CD14-positive monocyte (primary cell): ENCODE measurements at regions not wholly inside any gene's neighbourhood (a gene's known extent, or its start where the extent isn't known, plus 50 kb on each side); places are given as distances from the start of the nearest gene placed in this dataset.

Experiments
- DNase-seq, 3 donors: peaks; one replicate each; pipeline ENCODE4 v3.0.0-alpha.2; 2011 to 2022
- H2AFZ ChIP-seq: 2 replicates; pipeline ENCODE4 v1.6.0; 2012; ENCODE audit warnings: mild to moderate bottlenecking, low read depth, low read length, inconsistent platforms; ENCODE audit not compliant: insufficient read depth, poor library complexity, severe bottlenecking
- H3K27ac ChIP-seq, 2 donors: 1 replicate in 1 of 2; 2 replicates in 1 of 2; pipeline ENCODE4 v1.5.1; 2012 to 2013; ENCODE audit warnings: low read length in 2 of 2, control low read depth in 1 of 2, inconsistent platforms in 1 of 2, low read depth in 1 of 2, mild to moderate bottlenecking in 1 of 2
- H3K27me3 ChIP-seq, 2 donors: one replicate each; pipeline versions ENCODE4 v1.6.0 to v1.6.1; 2011 to 2013; ENCODE audit warnings: low read length in 2 of 2; ENCODE audit not compliant: control insufficient read depth in 2 of 2, insufficient read depth in 2 of 2
- H3K36me3 ChIP-seq, 2 donors: replicated peaks in 1 of 2; 1 replicate in 1 of 2; 2 replicates in 1 of 2; pipeline versions ENCODE4 v1.5.1 to v1.6.1; 2012 to 2013; ENCODE audit warnings: low read length in 2 of 2, control low read depth in 1 of 2, inconsistent platforms in 1 of 2, mild to moderate bottlenecking in 1 of 2; ENCODE audit not compliant: insufficient read depth in 2 of 2, control insufficient read depth in 1 of 2
- H3K4me1 ChIP-seq, 2 donors: 1 replicate in 1 of 2; 2 replicates in 1 of 2; pipeline versions ENCODE4 v1.5.1 to v1.6.1; 2012 to 2013; ENCODE audit warnings: low read length in 2 of 2, control low read depth in 1 of 2, inconsistent platforms in 1 of 2, mild to moderate bottlenecking in 1 of 2, moderate library complexity in 1 of 2; ENCODE audit not compliant: insufficient read depth in 2 of 2, control insufficient read depth in 1 of 2
- H3K4me2 ChIP-seq: replicated peaks from 2 replicates; pipeline ENCODE3; 2012; ENCODE audit warnings: low read length, moderate library complexity, mild to moderate bottlenecking; ENCODE audit not compliant: poor library complexity, severe bottlenecking; ENCODE audit errors: extremely low read depth
- H3K4me3 ChIP-seq, 3 experiments: fragments of 200-600 bp in 1 of 3; sonication (generic) in 1 of 3; replicated peaks in 1 of 3; 1 replicate in 2 of 3; 2 replicates in 1 of 3; pipeline ENCODE4 v1.5.1; 2011 to 2013; ENCODE audit warnings: low read length in 3 of 3, mild to moderate bottlenecking in 3 of 3, control low read depth in 2 of 3, low read depth in 2 of 3, inconsistent platforms in 1 of 3, moderate library complexity in 1 of 3
- H3K79me2 ChIP-seq: 2 replicates; pipeline ENCODE4 v1.6.0; 2012; ENCODE audit warnings: mild to moderate bottlenecking, control low read depth, inconsistent platforms, low read length, moderate library complexity; ENCODE audit not compliant: insufficient read depth
- H3K9ac ChIP-seq: 2 replicates; pipeline ENCODE4 v1.6.0; 2017; ENCODE audit warnings: low read length, mild to moderate bottlenecking; ENCODE audit not compliant: insufficient read depth, poor library complexity, severe bottlenecking
- H3K9me3 ChIP-seq, 2 donors: replicated peaks in 1 of 2; 1 replicate in 1 of 2; 2 replicates in 1 of 2; pipeline versions ENCODE4 v1.5.1 to v1.6.1; 2012 to 2013; ENCODE audit warnings: low read length in 2 of 2, control low read depth in 1 of 2; ENCODE audit not compliant: control insufficient read depth in 1 of 2, insufficient read depth in 1 of 2
- H4K20me1 ChIP-seq: 2 replicates; pipeline ENCODE4 v1.6.0; 2012; ENCODE audit warnings: mild to moderate bottlenecking, low read length, control low read depth, moderate library complexity; ENCODE audit not compliant: insufficient read depth
- H3K27ac Mint-ChIP-seq, 7 donors: one replicate each; pipeline ENCODE4 v1.8.0; 2020; ENCODE audit warnings: mild to moderate bottlenecking in 7 of 7, mixed read lengths in 7 of 7, moderate library complexity in 6 of 7, inconsistent platforms in 2 of 7
- H3K27me3 Mint-ChIP-seq, 3 donors: one replicate each; pipeline ENCODE4 v1.8.0; 2021 to 2022; ENCODE audit warnings: low read depth in 3 of 3, mild to moderate bottlenecking in 3 of 3, mixed read lengths in 3 of 3, moderate library complexity in 3 of 3, inconsistent platforms in 1 of 3
- H3K36me3 Mint-ChIP-seq, 2 donors: one replicate each; pipeline ENCODE4 v1.8.0; 2020; ENCODE audit warnings: mixed read lengths in 2 of 2, inconsistent platforms in 1 of 2, mild to moderate bottlenecking in 1 of 2
- H3K4me1 Mint-ChIP-seq: one replicate; pipeline ENCODE4 v1.8.0; 2020; ENCODE audit warnings: mild to moderate bottlenecking, mixed read lengths
- H3K4me3 Mint-ChIP-seq, 2 donors: one replicate each; pipeline ENCODE4 v1.8.0; 2020; ENCODE audit warnings: mild to moderate bottlenecking in 2 of 2, mixed read lengths in 2 of 2, moderate library complexity in 1 of 2
- H3K9me3 Mint-ChIP-seq, 7 donors: one replicate each; pipeline ENCODE4 v1.8.0; 2020 to 2022; ENCODE audit warnings: mixed read lengths in 7 of 7, mild to moderate bottlenecking in 6 of 7, moderate library complexity in 6 of 7, inconsistent platforms in 2 of 7
- CTCF ChIP-seq: fragments of 200-600 bp; IDR thresholded peaks from one replicate; pipeline ENCODE4 v1.8.0; 2022; ENCODE audit warnings: antibody characterized with exemption, mild to moderate bottlenecking
- WGBS: methylation state at CpG from one replicate; pipeline ENCODE4 v1.1.5; 2013; ENCODE audit warnings: missing lambda C conversion rate; ENCODE audit not compliant: insufficient coverage; 5-methylcytosine and 5-hydroxymethylcytosine counted together
- intact Hi-C, 2 donors: fragments of 100-400 bp; cut with micrococcal nuclease; formaldehyde crosslinking; loops; one replicate each; pipeline versions ENCODE4 v1.15.0 to v1.15.1; 2023

GRCh38 chr2:177059293-177059692 is 153.3 kb upstream of the HNRNPA3 start:
- DNase-seq, result no peak
- H3K4me1 Mint-ChIP-seq, result peaks cover 3% of the 10 kb centered on the region
- no peak overlapping the region for H3K4me3 ChIP-seq
- H3K27ac Mint-ChIP-seq, result no peak overlapping the region
- H3K4me1 ChIP-seq, result no peaks in the 10 kb centered on the region
- TF ChIP-seq CTCF, result no peak
- no peaks in the 10 kb centered on the region for H3K9me3 ChIP-seq
- no peak overlapping the region for H3K4me2 ChIP-seq
- H3K9ac ChIP-seq, result no peak overlapping the region
- H3K27ac ChIP-seq, result no peak overlapping the region
- H3K4me3 Mint-ChIP-seq, result no peak overlapping the region
- no peaks in the 10 kb centered on the region for H3K27me3 ChIP-seq
- H3K36me3 Mint-ChIP-seq, result no peaks in the 10 kb centered on the region
- H3K36me3 ChIP-seq, result no peaks in the 10 kb centered on the region
- no peaks in the 10 kb centered on the region for H4K20me1 ChIP-seq
- H3K79me2 ChIP-seq, result no peaks in the 10 kb centered on the region
- H2AFZ ChIP-seq, result no peak overlapping the region
- H3K27me3 Mint-ChIP-seq, result peaks cover 0 to 2% (median 0%) of the 10 kb centered on the region in 3 donors
- 100% methylated on average over 1 of the region's 6 CpGs for WGBS
- intact Hi-C loops, result no loop called here
- peaks cover 0 to 4% (median 0%) of the 10 kb centered on the region in 7 donors for H3K9me3 Mint-ChIP-seq

- H3K79me2 ChIP-seq, result no peaks in the 10 kb centered on the region
- no peaks in the 10 kb centered on the region for H3K36me3 Mint-ChIP-seq
- no peak overlapping the region for H3K4me2 ChIP-seq
- no peaks in the 10 kb centered on the region for H3K27me3 ChIP-seq
- no peak overlapping the region for H3K4me3 ChIP-seq
- intact Hi-C loops, result no loop called here
- peaks cover 0 to 3% (median 0%) of the 10 kb centered on the region in 7 donors for H3K9me3 Mint-ChIP-seq
- H3K36me3 ChIP-seq, result no peaks in the 10 kb centered on the region
- no peaks in the 10 kb centered on the region for H3K9me3 ChIP-seq
- no peaks in the 10 kb centered on the region for H3K4me1 ChIP-seq
- H2AFZ ChIP-seq, result no peak overlapping the region
- TF ChIP-seq CTCF, result no peak
- no peaks in the 10 kb centered on the region for H3K27me3 Mint-ChIP-seq
- H3K4me1 Mint-ChIP-seq, result no peaks in the 10 kb centered on the region
- 92% methylated on average over 1 of the region's 1 CpG for WGBS
- no peak overlapping the region for H3K27ac Mint-ChIP-seq
- H3K4me3 Mint-ChIP-seq, result no peak overlapping the region
- H3K9ac ChIP-seq, result no peak overlapping the region
- no peak for DNase-seq
- H4K20me1 ChIP-seq, result no peaks in the 10 kb centered on the region
- no peak overlapping the region for H3K27ac ChIP-seq
Measured at GRCh38 chr2:177063331-177063730, 149.3 kb upstream of the HNRNPA3 start.
